Omental fat pad (tissue), 3 donors: ENCODE measurements at regions not wholly inside any gene's neighbourhood (a gene's known extent, or its start where the extent isn't known, plus 50 kb on each side); places are given as distances from the start of the nearest gene placed in this dataset.

Experiments
- ATAC-seq: fragments of 150-250 bp; one replicate; pipeline ENCODE4 v1.9.1; 2016; ENCODE audit warnings: mild to moderate bottlenecking, moderate library complexity; ENCODE audit not compliant: low FRiP score
- DNase-seq: peaks from one replicate; pipeline ENCODE4 v3.0.0-alpha.2; 2019; ENCODE audit warnings: low spot score
- CTCF ChIP-seq, 3 donors: fragments of 450-650 bp; IDR thresholded peaks; one replicate each; pipeline ENCODE4 v1.5.1; 2016 to 2017; ENCODE audit warnings: antibody characterized with exemption in 3 of 3, mild to moderate bottlenecking in 3 of 3, moderate library complexity in 2 of 3

DNA sequence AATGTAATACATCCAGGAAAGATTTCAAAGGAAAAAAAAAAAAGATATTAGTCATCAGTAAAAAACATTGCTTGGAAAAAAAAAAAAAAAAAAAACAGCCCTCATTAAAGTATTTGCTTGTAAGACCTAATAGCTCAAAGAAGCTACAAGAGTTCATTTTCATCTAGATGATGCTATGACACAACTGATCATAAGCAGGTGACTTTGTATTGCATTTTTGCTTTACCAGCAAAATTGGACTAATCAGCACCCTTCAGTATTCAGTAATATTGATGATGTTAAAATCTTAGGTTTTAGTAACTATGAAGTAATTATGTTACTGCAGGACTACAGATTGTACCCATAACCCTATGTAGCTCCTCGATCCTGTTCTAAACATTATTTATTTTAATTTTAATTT, 214.7 kb upstream of the CADM2 start:
- DNase-seq (no peak), ATAC-seq (no peak)
- no peak for TF ChIP-seq CTCF (IDR thresholded peaks at IDR 0.05)

GRCh38 chr3:84755860-84756259, 202.9 kb upstream of the CADM2 start:
- no peak for TF ChIP-seq CTCF (IDR thresholded peaks at IDR 0.05)
- no peak for ATAC-seq
- no peak for DNase-seq

- no peak for TF ChIP-seq CTCF (IDR thresholded peaks at IDR 0.05)
- DNase-seq (no peak), ATAC-seq (no peak)
These were observed 199.4 kb upstream of the CADM2 start for GRCh38 chr3:84759361-84759760.

GRCh38 chr3:84772841-84773240, 185.9 kb upstream of the CADM2 start:
- no peak for DNase-seq
- ATAC-seq = no peak
- no peak for TF ChIP-seq CTCF (IDR thresholded peaks at IDR 0.05)

DNA sequence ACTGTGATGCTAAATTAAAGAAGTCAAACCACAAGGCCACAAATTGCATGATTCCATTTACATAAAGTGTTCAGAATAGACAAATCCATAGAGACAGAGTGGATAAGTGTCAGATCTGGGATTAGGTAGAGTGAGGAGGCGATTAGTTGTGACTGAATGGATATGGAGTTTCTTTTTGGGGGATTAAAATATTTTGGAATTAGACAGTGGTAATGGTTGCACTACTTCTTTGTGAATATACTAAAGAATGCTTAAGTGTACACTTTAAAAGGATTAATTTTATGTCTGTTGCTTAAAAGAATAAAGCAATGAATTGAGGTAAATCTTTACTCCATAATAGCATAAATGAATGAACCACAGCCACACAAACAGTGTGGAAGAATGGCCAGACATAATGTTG, 175.5 kb upstream of the CADM2 start:
- DNase-seq (no peak), ATAC-seq (no peak)
- TF ChIP-seq CTCF (IDR thresholded peaks at IDR 0.05) = no peak

- no peak for TF ChIP-seq CTCF (IDR thresholded peaks at IDR 0.05)
- DNase-seq = no peak
- ATAC-seq = no peak
These were observed 168.8 kb upstream of the CADM2 start for GRCh38 chr3:84789961-84790360.

GRCh38 chr3:84806958-84807357, 151.8 kb upstream of the CADM2 start:
- no peak for ATAC-seq

More at GRCh38 chr3:84806958-84807357, 151.8 kb upstream of the CADM2 start:
- no peak for TF ChIP-seq CTCF (IDR thresholded peaks at IDR 0.05)
- no peak for DNase-seq
